Loucy (cell line): ENCODE measurements at regions not wholly inside any gene's neighbourhood (a gene's known extent, or its start where the extent isn't known, plus 50 kb on each side); places are given as distances from the start of the nearest gene placed in this dataset.

Experiments used
- EZH2phosphoT487 ChIP-seq: fragments of 200-600 bp; IDR thresholded peaks from 2 replicates; pipeline ENCODE4 v1.6.1; 2018; ENCODE audit warnings: antibody characterized with exemption, mild to moderate bottlenecking, moderate library complexity, borderline replicate concordance
- TF ChIP-seq, protein P1 (sequence below): fragments of 200-600 bp; sonication (generic); conservative IDR thresholded peaks from 2 replicates; pipeline ENCODE4 v1.5.1; 2014; ENCODE audit warnings: mild to moderate bottlenecking, antibody characterized with exemption, low read length

DNA sequence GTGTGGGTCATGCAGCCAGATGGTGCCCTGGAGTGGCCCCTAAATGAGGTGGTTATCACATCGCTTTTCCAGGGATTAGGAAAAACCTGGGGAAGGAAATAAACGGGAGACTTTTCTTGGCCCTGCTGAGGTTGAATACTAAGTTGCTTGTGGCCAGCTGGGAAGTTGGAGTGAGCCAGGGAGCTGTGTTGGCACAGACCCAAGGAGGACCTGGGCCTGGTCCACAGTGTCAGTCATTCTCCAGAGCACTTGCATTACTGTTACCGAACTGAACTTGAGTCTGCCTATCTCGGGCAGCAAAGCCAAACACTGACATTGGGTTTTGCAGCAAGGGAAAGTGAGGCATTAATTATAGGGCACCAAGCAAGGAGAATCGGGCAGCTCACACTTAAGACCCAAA is 339.0 kb downstream of the GABRB3 start:
- TF ChIP-seq, protein P1, sequence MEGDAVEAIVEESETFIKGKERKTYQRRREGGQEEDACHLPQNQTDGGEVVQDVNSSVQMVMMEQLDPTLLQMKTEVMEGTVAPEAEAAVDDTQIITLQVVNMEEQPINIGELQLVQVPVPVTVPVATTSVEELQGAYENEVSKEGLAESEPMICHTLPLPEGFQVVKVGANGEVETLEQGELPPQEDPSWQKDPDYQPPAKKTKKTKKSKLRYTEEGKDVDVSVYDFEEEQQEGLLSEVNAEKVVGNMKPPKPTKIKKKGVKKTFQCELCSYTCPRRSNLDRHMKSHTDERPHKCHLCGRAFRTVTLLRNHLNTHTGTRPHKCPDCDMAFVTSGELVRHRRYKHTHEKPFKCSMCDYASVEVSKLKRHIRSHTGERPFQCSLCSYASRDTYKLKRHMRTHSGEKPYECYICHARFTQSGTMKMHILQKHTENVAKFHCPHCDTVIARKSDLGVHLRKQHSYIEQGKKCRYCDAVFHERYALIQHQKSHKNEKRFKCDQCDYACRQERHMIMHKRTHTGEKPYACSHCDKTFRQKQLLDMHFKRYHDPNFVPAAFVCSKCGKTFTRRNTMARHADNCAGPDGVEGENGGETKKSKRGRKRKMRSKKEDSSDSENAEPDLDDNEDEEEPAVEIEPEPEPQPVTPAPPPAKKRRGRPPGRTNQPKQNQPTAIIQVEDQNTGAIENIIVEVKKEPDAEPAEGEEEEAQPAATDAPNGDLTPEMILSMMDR = no peak
- no peak for TF ChIP-seq EZH2phosphoT487
